HUES48 (cell line): ENCODE measurements at regions not wholly inside any gene's neighbourhood (a gene's known extent, or its start where the extent isn't known, plus 50 kb on each side); places are given as distances from the start of the nearest gene placed in this dataset.
A peak's percentile ranks its signal among the peaks of the same experiment; 100 is the strongest.

ENCODE experiments used
- H3K27ac ChIP-seq: one replicate; pipeline ENCODE4 v1.7.0; 2013; ENCODE audit warnings: low read depth, low read length, inconsistent platforms
- H3K27me3 ChIP-seq: 2 replicates; pipeline ENCODE4 v1.6.1; 2013; ENCODE audit warnings: mild to moderate bottlenecking, low read length; ENCODE audit not compliant: control insufficient read depth, insufficient read depth
- H3K36me3 ChIP-seq: 2 replicates; pipeline ENCODE4 v1.6.1; 2013; ENCODE audit warnings: low read length; ENCODE audit not compliant: control insufficient read depth, insufficient read depth
- H3K4me1 ChIP-seq: 2 replicates; pipeline ENCODE4 v1.6.1; 2013; ENCODE audit warnings: mild to moderate bottlenecking, low read length; ENCODE audit not compliant: control insufficient read depth, insufficient read depth
- H3K4me3 ChIP-seq: 2 replicates; pipeline ENCODE4 v1.5.1; 2013; ENCODE audit warnings: mild to moderate bottlenecking, low read depth, low read length
- H3K9ac ChIP-seq: 2 replicates; pipeline ENCODE4 v1.6.1; 2013; ENCODE audit warnings: mild to moderate bottlenecking, low read depth, low read length, moderate library complexity
- H3K9me3 ChIP-seq: 2 replicates; pipeline ENCODE4 v1.6.1; 2013; ENCODE audit warnings: low read length; ENCODE audit not compliant: control insufficient read depth, insufficient read depth

DNA sequence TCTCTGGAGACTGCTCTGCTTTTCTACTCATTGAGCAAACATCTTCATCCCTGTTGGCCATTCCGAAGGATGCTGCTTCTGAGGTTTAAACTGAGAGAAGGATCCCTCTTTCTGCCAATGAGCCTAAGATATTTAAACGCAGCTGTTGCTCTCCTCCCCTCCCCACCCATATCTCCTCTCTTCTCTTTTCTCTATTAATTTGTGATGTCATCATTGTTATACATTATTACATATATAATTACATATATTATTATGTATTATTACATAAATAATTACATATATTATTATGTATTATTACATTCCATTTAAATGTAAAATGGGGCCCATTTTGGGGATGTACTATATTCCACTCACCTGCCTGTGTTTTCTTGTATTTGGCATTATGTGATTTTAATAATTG is 82.7 kb upstream of the JUN start:
- H3K27ac ChIP-seq: no peak overlapping the region
- H3K36me3 ChIP-seq: no peaks in the 10 kb centered on the region
- no peak overlapping the region for H3K9ac ChIP-seq
- peaks cover 11% of the 10 kb centered on the region for H3K4me1 ChIP-seq
- no peak overlapping the region for H3K4me3 ChIP-seq
- H3K27me3 ChIP-seq: no peaks in the 10 kb centered on the region
- H3K9me3 ChIP-seq: no peaks in the 10 kb centered on the region

DNA sequence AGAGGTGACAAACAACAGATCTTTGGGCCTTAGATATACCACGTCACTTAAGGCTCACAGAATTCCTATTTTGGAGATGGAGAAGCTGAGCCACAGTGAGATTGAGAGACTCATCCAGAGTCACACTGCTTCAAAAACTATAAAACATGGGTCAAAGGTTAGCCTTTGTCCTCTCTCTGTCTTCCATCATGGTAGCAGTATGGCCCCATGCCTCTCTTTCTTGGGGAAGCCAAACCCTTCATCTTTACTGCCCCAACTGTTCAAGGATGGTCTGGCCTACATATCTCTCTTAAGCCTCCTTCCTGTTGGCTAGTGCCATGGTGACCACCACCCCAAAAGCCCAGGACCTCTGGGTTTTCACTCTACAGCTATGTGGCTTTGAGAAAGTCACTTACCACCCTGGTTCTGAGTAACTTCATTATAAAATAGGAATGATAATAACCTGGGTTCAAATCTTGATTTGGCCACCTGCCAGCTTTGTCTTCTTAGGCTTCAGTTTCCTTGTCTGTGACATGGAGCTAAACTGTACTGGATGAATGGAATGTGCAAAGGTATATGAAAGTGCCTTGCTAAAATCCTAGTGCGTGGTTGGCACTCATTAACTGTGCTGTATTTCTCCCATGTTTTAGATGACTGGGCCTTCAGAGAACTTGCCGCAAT is 85.9 kb upstream of the JUN start:
- H3K9ac ChIP-seq: no peak overlapping the region
- H3K27me3 ChIP-seq: no peaks in the 10 kb centered on the region
- H3K9me3 ChIP-seq: no peaks in the 10 kb centered on the region
- H3K36me3 ChIP-seq: no peaks in the 10 kb centered on the region
- peaks cover 5% of the 10 kb centered on the region for H3K4me1 ChIP-seq
- no peak overlapping the region for H3K27ac ChIP-seq
- H3K4me3 ChIP-seq: no peak overlapping the region

DNA sequence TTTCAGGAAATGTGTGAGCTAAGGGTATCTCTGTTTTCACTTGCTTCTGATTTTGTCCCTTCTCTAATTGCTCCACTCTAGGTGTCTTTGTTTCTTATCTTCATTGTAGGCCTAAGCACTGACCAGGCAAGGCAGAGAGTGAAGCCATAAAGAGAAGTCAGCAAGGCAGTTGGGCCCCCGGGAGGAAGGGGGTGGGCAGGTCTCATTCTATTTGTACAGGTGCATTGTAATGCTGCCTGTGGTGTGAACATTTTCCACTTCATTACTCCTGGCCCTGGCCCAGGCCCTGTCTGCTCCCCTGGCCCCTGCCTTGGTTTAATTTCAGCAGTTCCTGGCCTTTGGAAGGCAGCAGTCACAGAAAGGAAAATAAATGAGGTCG is 86.4 kb upstream of the JUN start:
- H3K36me3 ChIP-seq: no peaks in the 10 kb centered on the region
- H3K4me3 ChIP-seq: no peak overlapping the region
- H3K9me3 ChIP-seq: no peaks in the 10 kb centered on the region
- H3K9ac ChIP-seq: no peak overlapping the region
- H3K4me1 ChIP-seq: peaks cover 10% of the 10 kb centered on the region
- no peaks in the 10 kb centered on the region for H3K27me3 ChIP-seq
- no peak overlapping the region for H3K27ac ChIP-seq

DNA sequence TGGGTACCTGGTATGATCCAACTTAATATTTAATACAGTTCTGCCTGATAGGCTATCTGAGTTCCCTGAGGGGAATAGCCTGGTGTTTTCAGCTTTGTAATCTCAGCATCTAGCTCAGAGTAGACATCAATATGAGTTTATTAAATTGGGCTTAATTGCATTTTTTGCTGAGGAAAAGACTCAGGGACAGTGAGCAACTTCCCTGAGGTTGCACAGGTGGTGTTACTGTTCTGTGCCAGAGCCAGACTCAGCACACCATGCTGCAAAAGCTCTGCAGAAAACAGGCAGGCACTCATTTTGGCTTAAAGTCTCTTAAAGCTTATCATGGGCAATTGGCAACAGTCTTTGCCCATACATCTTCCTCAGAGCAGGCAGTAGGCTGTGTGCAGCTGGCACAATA is 90.5 kb upstream of the JUN start:
- H3K27me3 ChIP-seq: no peaks in the 10 kb centered on the region
- H3K36me3 ChIP-seq: no peaks in the 10 kb centered on the region
- no peak overlapping the region for H3K9ac ChIP-seq
- H3K4me3 ChIP-seq: no peak overlapping the region
- H3K9me3 ChIP-seq: no peaks in the 10 kb centered on the region
- peaks cover 10% of the 10 kb centered on the region for H3K4me1 ChIP-seq
- peak overlapping the region; percentile 61 for H3K27ac ChIP-seq

DNA sequence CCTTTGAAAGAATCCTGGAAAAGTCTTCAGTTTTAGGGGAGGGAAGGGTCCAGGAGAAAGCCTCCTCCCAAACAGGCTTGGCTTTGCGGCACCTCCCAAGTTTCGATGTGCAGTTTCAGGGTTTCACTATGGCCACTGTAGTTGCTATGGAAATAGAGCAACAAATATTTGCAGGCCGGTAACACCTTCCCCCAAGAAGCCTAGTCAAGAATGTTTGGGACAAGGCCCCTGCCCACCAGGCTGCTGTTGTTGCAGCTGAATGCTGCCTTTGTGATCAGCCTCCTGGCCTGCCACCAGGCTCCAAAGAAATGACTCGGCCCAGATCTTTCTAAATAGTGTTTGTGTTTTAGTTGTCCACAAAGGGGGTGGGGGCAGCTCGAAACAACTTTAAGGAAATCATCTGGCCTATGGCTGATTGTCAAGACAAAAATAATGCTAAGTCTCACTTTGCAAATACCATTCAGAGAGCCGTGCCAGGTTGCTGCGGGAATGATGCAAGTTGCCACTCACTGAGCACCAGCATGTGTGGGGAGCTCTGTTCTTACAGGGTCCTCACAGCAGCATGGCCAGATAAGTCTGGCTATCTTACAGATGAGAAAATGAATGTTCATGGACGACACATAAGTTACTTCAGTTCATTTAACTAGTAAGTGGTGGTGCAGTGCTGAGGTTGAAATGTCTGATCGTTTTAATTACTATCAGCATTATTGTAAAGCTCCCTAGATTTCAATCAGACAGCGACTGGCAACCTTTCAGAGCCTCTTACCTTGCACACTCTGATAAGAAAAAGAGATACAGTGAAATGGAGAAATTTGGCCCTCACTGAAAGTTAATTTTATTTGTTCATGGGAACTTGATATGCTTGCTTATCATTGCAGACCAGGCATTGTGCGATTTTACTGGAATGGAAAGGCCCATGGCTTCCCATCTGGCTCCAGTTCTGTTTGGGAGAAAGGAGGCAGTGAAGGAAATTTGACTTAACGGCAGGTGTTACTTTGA is 91.2 kb upstream of the JUN start:
- Histone ChIP-seq H3K4me1 (peaks cover 10% of the 10 kb centered on the region), H3K9ac (peak overlapping the region; percentile 2; the same call in 1 of the 2 replicates), H3K9me3 (no peaks in the 10 kb centered on the region), H3K27me3 (no peaks in the 10 kb centered on the region), H3K4me3 (no peak overlapping the region), H3K27ac (peak overlapping the region; percentile 65), H3K36me3 (no peaks in the 10 kb centered on the region)

DNA sequence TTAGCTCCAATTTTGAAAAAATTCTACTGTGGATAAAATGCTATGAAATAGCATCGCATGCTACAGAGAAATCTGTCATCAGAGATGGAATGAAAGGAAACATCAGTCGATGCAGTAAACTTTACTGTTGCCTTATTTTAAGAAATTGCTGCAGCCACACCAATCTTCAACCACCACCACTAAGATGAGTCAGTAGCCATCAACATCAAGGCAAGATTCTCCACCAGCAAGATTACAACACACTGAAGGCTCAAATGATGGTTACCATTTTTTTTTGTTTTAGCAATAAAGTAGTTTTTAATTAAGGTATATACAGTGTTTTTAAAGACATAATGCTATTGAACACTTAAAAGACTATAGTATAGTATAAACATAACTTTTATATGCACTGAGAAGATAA is 95.6 kb upstream of the JUN start:
- H3K27ac ChIP-seq: no peak overlapping the region
- no peaks in the 10 kb centered on the region for H3K27me3 ChIP-seq
- H3K4me3 ChIP-seq: no peak overlapping the region
- H3K9ac ChIP-seq: no peak overlapping the region
- H3K9me3 ChIP-seq: no peaks in the 10 kb centered on the region
- H3K36me3 ChIP-seq: no peaks in the 10 kb centered on the region
- peaks cover 16% of the 10 kb centered on the region for H3K4me1 ChIP-seq

DNA sequence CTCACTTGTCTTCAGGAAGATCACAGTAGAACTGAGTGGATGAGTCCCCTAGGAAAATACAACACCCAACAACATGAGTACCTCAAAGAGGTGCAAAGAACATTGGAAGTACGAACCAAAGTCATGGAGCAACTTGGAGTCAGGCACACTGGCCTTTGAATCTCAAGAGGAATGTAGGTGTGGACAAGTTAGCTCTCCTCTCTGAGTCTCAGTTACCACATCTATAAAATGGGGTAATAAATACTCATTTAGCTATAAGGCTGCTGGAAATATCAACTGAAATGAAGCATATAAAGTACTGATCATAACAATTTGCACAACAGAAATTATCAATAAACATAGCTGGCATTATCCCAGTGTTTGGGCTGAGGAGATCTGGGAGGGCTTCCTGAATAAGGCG is 96.7 kb upstream of the JUN start:
- H3K9ac ChIP-seq: no peak overlapping the region
- H3K4me3 ChIP-seq: no peak overlapping the region
- H3K27me3 ChIP-seq: no peaks in the 10 kb centered on the region
- no peaks in the 10 kb centered on the region for H3K9me3 ChIP-seq
- peaks cover 7% of the 10 kb centered on the region; the same call in 1 of the 2 replicates for H3K4me1 ChIP-seq
- no peak overlapping the region for H3K27ac ChIP-seq
- no peaks in the 10 kb centered on the region for H3K36me3 ChIP-seq

DNA sequence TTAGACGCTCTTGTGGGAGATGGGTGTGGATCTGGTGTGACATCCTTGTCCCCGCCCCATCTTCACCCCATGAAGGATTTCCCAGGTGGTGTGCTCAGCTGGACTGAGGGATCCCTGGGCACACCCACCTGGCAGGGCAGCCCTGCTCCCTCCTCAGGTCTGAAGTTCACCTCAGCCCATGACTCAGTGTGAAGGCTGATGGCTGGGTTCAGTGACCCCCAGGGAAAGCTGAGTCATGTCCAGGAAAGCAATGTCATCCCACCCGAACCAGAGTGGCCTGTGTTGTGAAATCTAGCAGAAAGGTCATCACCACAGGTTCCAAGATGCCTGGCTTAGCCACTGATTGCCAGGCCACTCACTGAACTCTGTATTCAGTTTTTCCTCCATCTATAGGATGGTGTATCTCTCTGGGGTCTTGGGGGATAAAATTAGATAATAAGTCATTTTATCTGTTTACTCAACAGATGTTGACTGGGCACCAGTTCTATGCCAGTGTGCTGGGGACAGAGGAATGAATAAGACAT is 97.7 kb upstream of the JUN start:
- no peak overlapping the region for H3K9ac ChIP-seq
- no peaks in the 10 kb centered on the region for H3K27me3 ChIP-seq
- no peak overlapping the region for H3K4me3 ChIP-seq
- no peaks in the 10 kb centered on the region for H3K9me3 ChIP-seq
- no peak overlapping the region for H3K27ac ChIP-seq
- no peaks in the 10 kb centered on the region for H3K36me3 ChIP-seq
- H3K4me1 ChIP-seq: peaks cover 7% of the 10 kb centered on the region; the same call in 1 of the 2 replicates

DNA sequence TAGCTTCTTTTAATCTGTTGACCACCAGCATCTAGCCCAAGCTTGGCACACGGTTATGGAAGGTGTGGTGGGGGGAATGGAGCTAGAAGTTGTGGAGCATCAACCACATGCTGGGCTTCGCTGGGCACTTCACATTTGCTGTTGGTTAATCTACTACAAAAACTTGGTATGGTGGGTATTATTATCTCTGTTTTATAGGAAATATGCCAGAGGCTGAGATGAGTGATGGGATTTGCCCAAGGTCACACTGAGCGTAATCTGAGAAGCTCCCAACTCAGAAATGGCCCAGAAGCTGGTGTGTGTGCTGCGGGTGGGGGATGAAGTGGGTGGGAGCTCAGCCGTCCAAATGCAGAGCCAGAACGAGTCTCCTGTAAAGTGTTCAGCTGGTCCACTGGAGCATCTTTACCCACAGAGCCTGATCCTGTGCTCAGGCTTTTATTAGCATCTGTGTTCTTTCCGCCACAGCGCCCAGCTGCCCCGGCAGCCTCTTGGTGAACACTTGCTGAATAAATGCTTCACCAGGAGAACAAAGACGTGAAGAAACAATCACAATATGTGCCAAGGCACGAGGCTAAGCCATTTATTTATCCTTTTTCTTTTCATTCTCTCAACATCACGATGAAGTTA is 98.6 kb upstream of the JUN start:
- Histone ChIP-seq H3K9me3 (no peaks in the 10 kb centered on the region), H3K27ac (peak overlapping the region; percentile 57)

DNA sequence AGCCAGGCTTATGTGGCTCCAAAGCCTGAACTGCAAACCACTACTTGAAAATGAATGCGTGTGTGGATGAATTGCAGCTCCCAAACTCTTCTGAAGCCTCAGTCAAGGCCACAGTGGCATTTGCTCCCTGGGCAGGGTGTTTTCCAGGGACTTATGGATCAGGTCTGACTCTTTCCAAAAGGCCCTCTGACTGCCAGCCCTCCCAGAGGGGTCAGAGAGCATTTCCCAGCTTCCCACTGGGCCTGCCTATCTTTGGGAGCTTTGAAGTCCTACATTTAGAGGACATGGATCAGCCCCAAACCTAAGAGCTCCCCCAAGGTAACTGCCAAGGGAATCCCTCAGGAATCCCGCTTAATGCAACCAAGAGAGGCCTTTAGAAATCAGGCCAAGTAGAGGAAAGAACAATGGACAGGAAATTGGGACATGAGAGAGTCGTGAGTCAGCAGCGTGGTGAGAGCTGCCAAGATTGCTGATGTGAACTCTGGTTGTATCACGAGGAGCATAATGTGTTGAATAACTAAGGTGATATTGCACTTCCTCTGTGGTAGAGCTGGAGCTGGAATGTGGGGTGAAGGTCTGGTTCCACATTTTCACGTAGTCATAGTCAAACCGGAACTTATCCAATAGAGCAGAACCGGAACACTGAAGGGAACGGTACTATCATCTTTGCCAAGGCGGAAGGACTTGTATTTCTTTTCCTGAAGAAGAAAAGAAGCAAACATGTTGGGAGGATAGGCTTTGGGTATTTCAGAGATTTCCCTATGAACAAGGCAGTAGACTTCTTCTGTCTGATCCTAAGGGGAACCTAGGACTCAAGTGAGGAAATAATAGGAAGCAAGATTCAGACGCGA is 99.4 kb upstream of the JUN start:
- Histone ChIP-seq H3K9me3 (no peaks in the 10 kb centered on the region), H3K9ac (no peak overlapping the region), H3K4me1 (peaks cover 7% of the 10 kb centered on the region; the same call in 1 of the 2 replicates), H3K4me3 (no peak overlapping the region), H3K27ac (peak overlapping the region; percentile 57), H3K27me3 (no peaks in the 10 kb centered on the region), H3K36me3 (no peaks in the 10 kb centered on the region)

More for the DNA sequence above, 98.6 kb upstream of the JUN start:
- H3K4me1 ChIP-seq: peaks cover 7% of the 10 kb centered on the region; the same call in 1 of the 2 replicates
- H3K9ac ChIP-seq: no peak overlapping the region
- no peaks in the 10 kb centered on the region for H3K27me3 ChIP-seq
- H3K36me3 ChIP-seq: no peaks in the 10 kb centered on the region
- no peak overlapping the region for H3K4me3 ChIP-seq
